GM23338 (cell line): ENCODE measurements at regions not wholly inside any gene's neighbourhood (a gene's known extent, or its start where the extent isn't known, plus 50 kb on each side); places are given as distances from the start of the nearest gene placed in this dataset.

Source experiments
- ATAC-seq: fragments of 200-7000 bp; cut with Tn5 transposase; 3 replicates; pipeline ENCODE4 v1.9.1; 2020
- DNase-seq: peaks from one replicate; pipeline ENCODE4 v3.0.0-alpha.2; 2015; ENCODE audit warnings: low spot score
- H2AFZ ChIP-seq: fragments of 200-600 bp; sonication (generic); 2 replicates; pipeline ENCODE4 v1.8.0; 2016; ENCODE audit warnings: antibody characterized with exemption, mild to moderate bottlenecking, moderate library complexity
- H3F3A ChIP-seq: fragments of 200-600 bp; sonication (generic); replicated peaks from 2 replicates; pipeline ENCODE4 v1.8.0; 2017; ENCODE audit warnings: antibody characterized with exemption, mixed run types, low read depth
- H3K27ac ChIP-seq: fragments of 200-600 bp; sonication (generic); 2 replicates; pipeline ENCODE4 v1.6.1; 2016; ENCODE audit warnings: low read depth
- H3K27me3 ChIP-seq: fragments of 200-600 bp; sonication (generic); 2 replicates; pipeline ENCODE4 v1.8.0; 2016; ENCODE audit warnings: mild to moderate bottlenecking, mixed run types, moderate library complexity; ENCODE audit not compliant: insufficient read depth
- H3K36me3 ChIP-seq: fragments of 200-600 bp; sonication (generic); 2 replicates; pipeline ENCODE4 v1.8.0; 2016; ENCODE audit warnings: mild to moderate bottlenecking; ENCODE audit not compliant: insufficient read depth
- H3K4me1 ChIP-seq: fragments of 200-600 bp; sonication (generic); 2 replicates; pipeline ENCODE4 v1.8.0; 2016; ENCODE audit warnings: mild to moderate bottlenecking, moderate library complexity; ENCODE audit not compliant: insufficient read depth
- H3K4me2 ChIP-seq: fragments of 200-600 bp; sonication (generic); 2 replicates; pipeline ENCODE4 v1.7.1; 2017; ENCODE audit warnings: mixed run types
- H3K4me3 ChIP-seq: fragments of 200-600 bp; sonication (generic); 2 replicates; pipeline ENCODE4 v1.6.1; 2016; ENCODE audit warnings: mixed run types
- H3K79me2 ChIP-seq: fragments of 200-600 bp; sonication (generic); replicated peaks from 2 replicates; pipeline ENCODE4 v1.8.0; 2017; ENCODE audit warnings: mild to moderate bottlenecking; ENCODE audit not compliant: insufficient read depth
- H3K9me2 ChIP-seq: fragments of 200-600 bp; sonication (generic); 2 replicates; pipeline ENCODE4 v1.8.0; 2017; ENCODE audit not compliant: insufficient read depth
- H4K20me1 ChIP-seq: fragments of 200-600 bp; sonication (generic); replicated peaks from 2 replicates; pipeline ENCODE4 v1.8.0; 2017; ENCODE audit warnings: mild to moderate bottlenecking; ENCODE audit not compliant: insufficient read depth
- H3K27ac Mint-ChIP-seq: 2 replicates; pipeline ENCODE4 v1.8.0; 2020; ENCODE audit warnings: inconsistent platforms, mild to moderate bottlenecking, moderate library complexity, mixed read lengths
- H3K27me3 Mint-ChIP-seq: 3 replicates; pipeline ENCODE4 v1.8.0; 2022; ENCODE audit warnings: low read depth, mild to moderate bottlenecking, moderate library complexity, mixed read lengths, inconsistent platforms; ENCODE audit not compliant: insufficient read depth, poor library complexity
- H3K36me3 Mint-ChIP-seq: 3 replicates; pipeline ENCODE4 v1.8.0; 2021; ENCODE audit warnings: low read depth, mild to moderate bottlenecking, inconsistent platforms, moderate library complexity, mixed read lengths
- H3K4me1 Mint-ChIP-seq: 3 replicates; pipeline ENCODE4 v1.8.0; 2020; ENCODE audit warnings: mild to moderate bottlenecking, inconsistent platforms, mixed read lengths
- H3K4me3 Mint-ChIP-seq: 3 replicates; pipeline ENCODE4 v1.8.0; 2021; ENCODE audit warnings: moderate library complexity, mild to moderate bottlenecking, inconsistent platforms, mixed read lengths
- H3K9me3 Mint-ChIP-seq: 3 replicates; pipeline ENCODE4 v1.8.0; 2020; ENCODE audit warnings: moderate library complexity, mild to moderate bottlenecking, inconsistent platforms, mixed read lengths
- EZH2 ChIP-seq: fragments of 200-600 bp; sonication (generic); IDR thresholded peaks from one replicate; pipeline ENCODE4 v1.8.0; 2017; ENCODE audit warnings: antibody characterized with exemption, mild to moderate bottlenecking, low read depth; ENCODE audit not compliant: unreplicated experiment
- JUNB ChIP-seq: IDR thresholded peaks from one replicate; pipeline ENCODE4 v1.6.1; 2016; ENCODE audit warnings: antibody characterized with exemption; ENCODE audit not compliant: unreplicated experiment
- NANOG ChIP-seq: IDR thresholded peaks from 2 replicates; pipeline ENCODE4 v1.6.1; 2016; ENCODE audit warnings: antibody characterized with exemption, borderline replicate concordance
- POLR2AphosphoS5 ChIP-seq: IDR thresholded peaks from 2 replicates; pipeline ENCODE4 v1.6.1; 2016; ENCODE audit warnings: antibody characterized with exemption, low read depth
- ZNF114 ChIP-seq: fragments of 250-450 bp; sonication (Bioruptor Pico); IDR thresholded peaks from 2 replicates; pipeline ENCODE4 v1.5.0; 2020; ENCODE audit warnings: mild to moderate bottlenecking, moderate library complexity
- ZNF331 ChIP-seq: fragments of 250-450 bp; sonication (Bioruptor Pico); IDR thresholded peaks from 2 replicates; pipeline ENCODE4 v1.5.0; 2020; ENCODE audit warnings: low read depth, mild to moderate bottlenecking, moderate library complexity
- TF ChIP-seq, protein P1 (sequence below): fragments of 250-450 bp; sonication (Bioruptor Pico); IDR thresholded peaks from 2 replicates; pipeline ENCODE4 v1.5.0; 2020; ENCODE audit warnings: mild to moderate bottlenecking, moderate library complexity
- TF ChIP-seq, protein P2 (sequence below): IDR thresholded peaks from 2 replicates; pipeline ENCODE4 v1.6.1; 2016; ENCODE audit warnings: antibody characterized with exemption
- TF ChIP-seq, protein P3 (sequence below), 2 experiments: fragments of 200-600 bp in 1 of 2; sonication (generic) in 1 of 2; conservative IDR thresholded peaks; 2 replicates each; pipeline versions ENCODE4 v1.5.1 to v1.6.1; 2016 to 2017; ENCODE audit warnings: antibody characterized with exemption in 2 of 2, low read depth in 2 of 2, mild to moderate bottlenecking in 2 of 2, moderate library complexity in 1 of 2

DNA sequence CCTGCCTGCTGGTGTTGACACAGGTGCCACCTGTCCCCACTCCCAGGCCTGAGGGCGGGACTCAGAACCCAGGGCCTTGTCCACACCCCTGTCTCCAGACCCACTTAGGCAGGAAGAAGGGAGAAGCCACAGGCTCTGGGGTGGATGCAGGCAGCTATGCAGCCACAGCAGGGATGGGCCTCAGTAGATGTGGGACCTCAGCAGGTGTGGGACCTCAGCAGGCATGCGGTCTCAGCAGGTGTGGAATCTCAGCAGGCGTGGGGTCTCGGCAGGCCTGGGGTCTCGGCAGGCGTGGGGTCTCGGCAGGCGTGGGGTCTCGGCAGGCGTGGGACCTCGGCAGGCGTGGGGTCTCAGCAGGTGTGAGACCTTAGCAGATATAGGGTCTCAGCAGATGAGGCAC, 118.0 kb upstream of the PITRM1 start:
- no peak for ATAC-seq
- TF ChIP-seq, protein P1, sequence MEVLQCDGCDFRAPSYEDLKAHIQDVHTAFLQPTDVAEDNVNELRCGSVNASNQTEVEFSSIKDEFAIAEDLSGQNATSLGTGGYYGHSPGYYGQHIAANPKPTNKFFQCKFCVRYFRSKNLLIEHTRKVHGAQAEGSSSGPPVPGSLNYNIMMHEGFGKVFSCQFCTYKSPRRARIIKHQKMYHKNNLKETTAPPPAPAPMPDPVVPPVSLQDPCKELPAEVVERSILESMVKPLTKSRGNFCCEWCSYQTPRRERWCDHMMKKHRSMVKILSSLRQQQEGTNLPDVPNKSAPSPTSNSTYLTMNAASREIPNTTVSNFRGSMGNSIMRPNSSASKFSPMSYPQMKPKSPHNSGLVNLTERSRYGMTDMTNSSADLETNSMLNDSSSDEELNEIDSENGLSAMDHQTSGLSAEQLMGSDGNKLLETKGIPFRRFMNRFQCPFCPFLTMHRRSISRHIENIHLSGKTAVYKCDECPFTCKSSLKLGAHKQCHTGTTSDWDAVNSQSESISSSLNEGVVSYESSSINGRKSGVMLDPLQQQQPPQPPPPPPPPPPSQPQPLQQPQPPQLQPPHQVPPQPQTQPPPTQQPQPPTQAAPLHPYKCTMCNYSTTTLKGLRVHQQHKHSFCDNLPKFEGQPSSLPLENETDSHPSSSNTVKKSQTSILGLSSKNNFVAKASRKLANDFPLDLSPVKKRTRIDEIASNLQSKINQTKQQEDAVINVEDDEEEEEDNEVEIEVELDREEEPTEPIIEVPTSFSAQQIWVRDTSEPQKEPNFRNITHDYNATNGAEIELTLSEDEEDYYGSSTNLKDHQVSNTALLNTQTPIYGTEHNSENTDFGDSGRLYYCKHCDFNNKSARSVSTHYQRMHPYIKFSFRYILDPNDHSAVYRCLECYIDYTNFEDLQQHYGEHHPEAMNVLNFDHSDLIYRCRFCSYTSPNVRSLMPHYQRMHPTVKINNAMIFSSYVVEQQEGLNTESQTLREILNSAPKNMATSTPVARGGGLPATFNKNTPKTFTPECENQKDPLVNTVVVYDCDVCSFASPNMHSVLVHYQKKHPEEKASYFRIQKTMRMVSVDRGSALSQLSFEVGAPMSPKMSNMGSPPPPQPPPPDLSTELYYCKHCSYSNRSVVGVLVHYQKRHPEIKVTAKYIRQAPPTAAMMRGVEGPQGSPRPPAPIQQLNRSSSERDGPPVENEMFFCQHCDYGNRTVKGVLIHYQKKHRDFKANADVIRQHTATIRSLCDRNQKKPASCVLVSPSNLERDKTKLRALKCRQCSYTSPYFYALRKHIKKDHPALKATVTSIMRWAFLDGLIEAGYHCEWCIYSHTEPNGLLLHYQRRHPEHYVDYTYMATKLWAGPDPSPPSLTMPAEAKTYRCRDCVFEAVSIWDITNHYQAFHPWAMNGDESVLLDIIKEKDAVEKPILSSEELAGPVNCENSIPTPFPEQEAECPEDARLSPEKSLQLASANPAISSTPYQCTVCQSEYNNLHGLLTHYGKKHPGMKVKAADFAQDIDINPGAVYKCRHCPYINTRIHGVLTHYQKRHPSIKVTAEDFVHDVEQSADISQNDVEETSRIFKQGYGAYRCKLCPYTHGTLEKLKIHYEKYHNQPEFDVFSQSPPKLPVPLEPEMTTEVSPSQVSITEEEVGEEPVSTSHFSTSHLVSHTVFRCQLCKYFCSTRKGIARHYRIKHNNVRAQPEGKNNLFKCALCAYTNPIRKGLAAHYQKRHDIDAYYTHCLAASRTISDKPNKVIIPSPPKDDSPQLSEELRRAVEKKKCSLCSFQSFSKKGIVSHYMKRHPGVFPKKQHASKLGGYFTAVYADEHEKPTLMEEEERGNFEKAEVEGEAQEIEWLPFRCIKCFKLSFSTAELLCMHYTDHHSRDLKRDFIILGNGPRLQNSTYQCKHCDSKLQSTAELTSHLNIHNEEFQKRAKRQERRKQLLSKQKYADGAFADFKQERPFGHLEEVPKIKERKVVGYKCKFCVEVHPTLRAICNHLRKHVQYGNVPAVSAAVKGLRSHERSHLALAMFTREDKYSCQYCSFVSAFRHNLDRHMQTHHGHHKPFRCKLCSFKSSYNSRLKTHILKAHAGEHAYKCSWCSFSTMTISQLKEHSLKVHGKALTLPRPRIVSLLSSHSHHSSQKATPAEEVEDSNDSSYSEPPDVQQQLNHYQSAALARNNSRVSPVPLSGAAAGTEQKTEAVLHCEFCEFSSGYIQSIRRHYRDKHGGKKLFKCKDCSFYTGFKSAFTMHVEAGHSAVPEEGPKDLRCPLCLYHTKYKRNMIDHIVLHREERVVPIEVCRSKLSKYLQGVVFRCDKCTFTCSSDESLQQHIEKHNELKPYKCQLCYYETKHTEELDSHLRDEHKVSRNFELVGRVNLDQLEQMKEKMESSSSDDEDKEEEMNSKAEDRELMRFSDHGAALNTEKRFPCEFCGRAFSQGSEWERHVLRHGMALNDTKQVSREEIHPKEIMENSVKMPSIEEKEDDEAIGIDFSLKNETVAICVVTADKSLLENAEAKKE (CRISPR knock-in tag), result no peak
- TF ChIP-seq POLR2AphosphoS5, result no peak
- no peak for TF ChIP-seq JUNB
- no peak for TF ChIP-seq EZH2
- TF ChIP-seq, protein P2, sequence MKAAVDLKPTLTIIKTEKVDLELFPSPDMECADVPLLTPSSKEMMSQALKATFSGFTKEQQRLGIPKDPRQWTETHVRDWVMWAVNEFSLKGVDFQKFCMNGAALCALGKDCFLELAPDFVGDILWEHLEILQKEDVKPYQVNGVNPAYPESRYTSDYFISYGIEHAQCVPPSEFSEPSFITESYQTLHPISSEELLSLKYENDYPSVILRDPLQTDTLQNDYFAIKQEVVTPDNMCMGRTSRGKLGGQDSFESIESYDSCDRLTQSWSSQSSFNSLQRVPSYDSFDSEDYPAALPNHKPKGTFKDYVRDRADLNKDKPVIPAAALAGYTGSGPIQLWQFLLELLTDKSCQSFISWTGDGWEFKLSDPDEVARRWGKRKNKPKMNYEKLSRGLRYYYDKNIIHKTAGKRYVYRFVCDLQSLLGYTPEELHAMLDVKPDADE, result no peak
- no peak for TF ChIP-seq ZNF331
- TF ChIP-seq, protein P3, sequence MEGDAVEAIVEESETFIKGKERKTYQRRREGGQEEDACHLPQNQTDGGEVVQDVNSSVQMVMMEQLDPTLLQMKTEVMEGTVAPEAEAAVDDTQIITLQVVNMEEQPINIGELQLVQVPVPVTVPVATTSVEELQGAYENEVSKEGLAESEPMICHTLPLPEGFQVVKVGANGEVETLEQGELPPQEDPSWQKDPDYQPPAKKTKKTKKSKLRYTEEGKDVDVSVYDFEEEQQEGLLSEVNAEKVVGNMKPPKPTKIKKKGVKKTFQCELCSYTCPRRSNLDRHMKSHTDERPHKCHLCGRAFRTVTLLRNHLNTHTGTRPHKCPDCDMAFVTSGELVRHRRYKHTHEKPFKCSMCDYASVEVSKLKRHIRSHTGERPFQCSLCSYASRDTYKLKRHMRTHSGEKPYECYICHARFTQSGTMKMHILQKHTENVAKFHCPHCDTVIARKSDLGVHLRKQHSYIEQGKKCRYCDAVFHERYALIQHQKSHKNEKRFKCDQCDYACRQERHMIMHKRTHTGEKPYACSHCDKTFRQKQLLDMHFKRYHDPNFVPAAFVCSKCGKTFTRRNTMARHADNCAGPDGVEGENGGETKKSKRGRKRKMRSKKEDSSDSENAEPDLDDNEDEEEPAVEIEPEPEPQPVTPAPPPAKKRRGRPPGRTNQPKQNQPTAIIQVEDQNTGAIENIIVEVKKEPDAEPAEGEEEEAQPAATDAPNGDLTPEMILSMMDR (conservative IDR thresholded peaks at IDR 0.05; ENCODE audit: low read depth in 2 of 2), result no peak
- TF ChIP-seq ZNF114 (CRISPR knock-in tag), result no peak
- no peak for TF ChIP-seq NANOG

More for the DNA sequence above, 118.0 kb upstream of the PITRM1 start:
- Histone ChIP-seq H3K36me3 (no peaks in the 10 kb centered on the region), H3K27me3 (no peaks in the 10 kb centered on the region), H3K4me1 (no peaks in the 10 kb centered on the region; the same call in 1 of the 2 replicates), H4K20me1 (no peaks in the 10 kb centered on the region), H3K79me2 (no peaks in the 10 kb centered on the region), H3K9me2 (no peaks in the 10 kb centered on the region), H2AFZ (no peak overlapping the region), H3K4me2 (no peak overlapping the region), H3K4me3 (no peak overlapping the region), H3F3A (no peaks in the 10 kb centered on the region), H3K27ac (no peak overlapping the region)
- Mint-ChIP-seq H3K4me1 (peaks cover 12% of the 10 kb centered on the region), H3K36me3 (no peaks in the 10 kb centered on the region), H3K27me3 (peaks cover 4% of the 10 kb centered on the region), H3K4me3 (no peak overlapping the region), H3K9me3 (no peaks in the 10 kb centered on the region), H3K27ac (no peak overlapping the region)
- DNase-seq, result no peak
